Esophagus mucosa (tissue), 1 donor: ENCODE measurements at regions not wholly inside any gene's neighbourhood (a gene's known extent, or its start where the extent isn't known, plus 50 kb on each side); places are given as distances from the start of the nearest gene placed in this dataset.
A peak's percentile ranks its signal among the peaks of the same experiment; 100 is the strongest.
"Not testable (repeated sequence)": the region's sequence is repeated elsewhere in the genome, so short reads cannot be mapped to it uniquely, and the experiment has no call there.

ENCODE experiments used
- ATAC-seq: fragments of 200-7000 bp; cut with Tn5 transposase; one replicate; pipeline ENCODE4 v1.9.1; 2020
- donor health status: DM: yes; HTN: yes; CAD: no.

DNA sequence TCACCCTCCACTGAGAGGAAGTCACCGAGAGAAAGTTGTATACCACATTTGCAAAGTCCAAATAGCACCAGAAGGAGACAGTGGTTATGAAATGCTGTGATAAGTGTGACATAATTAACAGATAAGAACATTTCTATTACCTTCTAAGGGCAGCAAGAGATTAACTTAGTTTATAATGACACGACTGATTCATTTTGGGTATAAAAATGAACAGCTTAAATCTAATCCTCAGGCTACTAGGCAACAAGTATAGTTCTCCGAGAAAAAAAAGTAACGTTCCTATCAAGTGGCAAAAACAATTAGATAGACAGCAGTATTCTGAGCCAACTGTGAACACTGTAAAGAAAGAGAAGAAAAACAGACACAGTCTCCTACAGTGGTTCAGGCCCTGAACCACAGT lies 431.2 kb upstream of the GRAMD2B start:
- no peak for ATAC-seq

DNA sequence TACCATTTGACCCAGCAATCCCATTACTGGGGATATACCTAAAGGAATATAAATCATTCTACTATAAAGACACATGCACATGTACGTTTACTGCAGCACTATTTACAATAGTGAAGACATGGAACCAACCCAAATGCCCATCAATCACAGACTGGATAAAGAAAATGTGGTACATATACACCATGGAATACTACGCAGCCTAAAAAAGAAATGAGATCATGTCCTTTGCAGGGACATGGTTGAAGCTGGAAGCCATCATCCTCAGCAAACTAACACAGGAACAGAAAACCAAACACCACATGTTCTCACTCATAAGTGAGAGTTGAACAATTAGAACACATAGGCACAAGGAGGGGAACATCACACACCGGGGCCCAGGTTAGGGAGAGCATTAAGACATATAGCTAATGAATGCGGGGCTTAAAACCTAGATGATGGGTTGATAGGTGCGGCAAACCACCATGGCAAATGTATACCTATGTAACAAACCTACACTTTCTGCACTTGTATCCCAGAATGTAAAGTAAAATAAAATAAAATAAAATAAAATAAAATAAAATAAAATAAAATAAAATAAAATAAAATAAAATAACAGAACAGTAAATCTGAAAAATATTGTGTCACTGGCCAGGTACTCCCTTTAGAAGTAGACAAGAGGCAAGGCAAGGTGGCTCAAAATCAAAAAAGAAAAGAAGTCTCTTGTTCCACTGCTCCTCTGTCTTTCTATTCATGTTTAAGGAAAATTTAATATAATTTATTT lies 423.8 kb upstream of the GRAMD2B start:
- ATAC-seq, result not testable (repeated sequence)

DNA sequence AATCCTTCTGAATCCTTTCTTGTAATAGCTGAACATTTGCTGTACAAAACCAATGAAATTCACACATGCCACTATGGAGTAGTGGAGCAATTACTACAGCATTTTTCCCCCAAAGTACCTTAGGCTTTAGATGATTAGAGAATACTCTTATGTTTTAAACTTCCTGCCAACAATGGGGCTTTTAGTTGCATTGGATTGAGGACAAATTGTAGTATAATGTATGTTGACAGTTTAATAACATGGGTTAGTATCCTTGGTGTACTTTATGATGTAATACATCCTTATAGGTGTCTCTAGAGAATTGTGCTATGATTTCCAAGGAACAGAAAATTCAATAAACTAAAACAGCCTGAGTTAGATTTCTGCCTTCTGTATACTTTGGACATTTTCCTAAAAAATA lies 422.7 kb upstream of the GRAMD2B start:
- no peak for ATAC-seq

GRCh38 chr5:126002222-126002897 lies 420.8 kb upstream of the GRAMD2B start:
- ATAC-seq, result peak; percentile 53

DNA sequence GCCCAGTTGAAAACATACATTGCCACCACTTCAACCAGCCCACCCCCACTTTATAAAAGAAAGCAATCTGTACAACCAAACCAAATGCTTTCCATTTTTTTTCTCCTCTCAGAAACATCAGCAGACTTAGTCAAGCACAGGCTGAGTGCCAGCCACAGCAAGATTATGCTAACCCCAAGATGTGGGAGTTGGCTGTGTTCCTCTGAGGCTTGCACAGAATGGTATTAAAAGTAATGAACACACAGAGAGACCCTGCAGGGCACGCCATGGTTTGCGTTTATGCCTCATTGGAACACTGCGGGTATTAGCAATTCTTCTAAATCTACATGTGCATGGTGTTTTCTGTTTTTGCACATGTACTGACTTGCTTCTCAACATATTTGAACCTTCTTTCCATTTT lies 419.9 kb upstream of the GRAMD2B start:
- peak; percentile 52 for ATAC-seq

DNA sequence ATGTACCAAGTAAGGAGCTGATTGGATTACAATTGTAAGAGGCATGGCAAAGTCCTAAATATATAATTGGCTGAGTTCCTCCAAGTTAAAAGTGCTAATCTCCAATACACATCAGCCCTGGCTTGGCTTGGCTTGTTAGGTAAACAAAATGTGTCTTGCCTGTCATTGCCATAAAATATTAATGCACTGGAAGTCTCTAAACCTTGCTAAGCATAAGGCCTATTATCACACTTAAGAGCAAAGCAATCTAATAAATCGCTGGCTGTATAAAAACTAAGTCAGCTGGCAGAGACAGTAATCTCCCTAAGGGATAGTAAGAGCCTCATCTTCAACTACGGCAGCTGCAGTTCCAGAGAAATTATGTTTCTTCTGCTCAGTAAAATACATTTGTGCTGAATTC lies 418.6 kb upstream of the GRAMD2B start:
- no peak for ATAC-seq

DNA sequence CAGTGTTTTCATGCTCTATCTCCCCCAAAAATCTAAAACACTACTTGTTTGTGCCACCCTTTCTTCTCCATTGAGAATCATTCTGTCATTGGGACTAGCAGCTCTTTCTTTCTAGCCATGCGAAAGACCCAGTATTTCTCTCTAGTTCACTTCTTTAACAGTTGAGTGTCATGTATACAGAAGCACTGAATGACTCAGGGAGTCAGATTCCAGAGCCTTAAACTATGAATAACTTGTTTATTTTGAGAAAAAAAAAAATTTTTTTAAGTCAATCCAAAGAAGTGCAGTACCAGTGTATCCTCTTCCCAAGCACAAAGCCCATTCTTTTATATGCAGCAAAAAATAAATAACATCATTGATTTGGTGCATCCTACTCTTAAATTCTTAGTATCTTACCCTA lies 415.4 kb upstream of the GRAMD2B start:
- no peak for ATAC-seq

DNA sequence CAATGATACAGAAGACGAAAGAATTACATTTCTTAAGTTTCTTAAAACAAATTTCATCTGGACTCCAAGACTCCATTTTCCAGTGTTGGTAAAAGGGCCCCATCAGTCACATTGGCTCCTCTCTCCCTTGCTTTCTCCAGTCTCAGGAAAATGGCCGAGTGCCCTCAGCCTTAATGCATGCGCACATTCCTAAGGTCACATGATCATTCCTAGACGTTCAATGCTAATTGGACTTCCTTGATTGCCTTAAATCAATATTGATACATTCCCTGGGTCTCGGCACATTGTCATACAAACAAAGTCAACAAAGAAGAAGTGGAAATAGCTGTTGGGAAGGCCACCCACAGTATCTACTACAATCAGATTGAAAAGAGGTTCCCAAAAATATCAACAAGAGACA lies 413.6 kb upstream of the GRAMD2B start:
- ATAC-seq, result no peak

- ATAC-seq, result not testable (repeated sequence)
These were observed 411.7 kb upstream of the GRAMD2B start for GRCh38 chr5:126011526-126011925.

DNA sequence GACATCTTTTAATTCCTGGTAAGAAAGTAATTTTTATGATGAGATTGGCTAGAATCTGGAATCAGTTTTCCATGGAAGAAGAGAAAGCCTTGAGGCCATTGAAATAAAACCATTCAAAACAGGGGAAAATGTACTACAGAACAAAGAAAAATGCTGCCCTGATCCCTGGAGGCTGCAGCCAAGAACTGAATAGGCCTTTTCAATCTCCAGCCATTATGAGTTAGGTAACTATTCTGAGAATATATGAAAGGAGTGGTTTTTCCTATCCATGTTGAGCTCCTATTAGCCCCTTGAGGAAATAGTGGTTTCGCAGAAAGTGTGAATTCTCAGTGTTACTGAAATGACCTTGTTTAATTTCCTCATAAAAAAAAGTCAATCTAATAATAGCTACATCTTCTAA lies 408.5 kb upstream of the GRAMD2B start:
- no peak for ATAC-seq

DNA sequence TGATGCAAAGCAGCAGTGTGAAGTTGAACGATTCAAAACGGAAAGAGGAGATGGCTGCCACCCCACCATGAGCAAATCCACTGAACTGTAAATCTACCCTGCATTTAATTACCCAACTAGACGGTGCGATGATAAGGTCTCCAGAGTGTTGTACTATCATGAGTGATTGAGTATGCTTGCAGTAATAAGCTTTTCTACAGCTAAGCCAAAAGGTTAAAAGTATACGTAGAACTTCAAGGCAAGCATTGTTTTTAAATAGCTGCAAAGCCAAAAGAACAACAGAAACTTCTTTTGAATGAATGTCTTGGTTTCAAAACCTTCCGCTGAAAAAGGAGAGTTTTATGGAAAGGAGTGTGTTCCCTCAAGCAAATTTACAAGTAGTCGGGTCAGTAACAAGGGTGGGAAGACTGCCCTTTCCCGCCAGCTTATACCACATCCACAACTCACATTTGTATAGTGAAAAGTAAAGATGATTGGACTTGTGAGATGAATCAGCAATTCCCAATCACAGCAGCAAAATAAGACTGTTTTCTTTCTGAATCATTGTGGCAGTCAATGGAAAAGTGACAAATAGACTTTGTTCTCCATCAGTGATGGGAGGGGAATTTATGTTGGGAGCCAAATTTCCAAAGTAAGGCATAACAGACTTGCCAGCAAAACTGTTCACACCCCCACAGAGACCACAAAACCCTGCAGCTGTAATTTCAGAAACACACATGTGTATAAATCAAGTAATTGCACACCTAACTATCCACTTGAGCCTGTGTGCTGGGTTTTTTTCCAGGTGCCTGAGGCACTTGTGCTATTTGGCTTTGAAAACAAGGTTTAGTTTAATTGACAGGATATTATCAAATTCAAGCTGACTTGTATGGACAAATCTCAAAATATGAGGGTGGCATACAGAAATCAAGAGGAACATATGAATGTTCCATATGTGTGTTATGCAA lies 407.7 kb upstream of the GRAMD2B start:
- no peak for ATAC-seq

GRCh38 chr5:126016256-126016655 lies 407.0 kb upstream of the GRAMD2B start:
- ATAC-seq, result no peak

GRCh38 chr5:126017096-126017495 lies 406.1 kb upstream of the GRAMD2B start:
- no peak for ATAC-seq

- no peak for ATAC-seq
These were observed 402.4 kb upstream of the GRAMD2B start for GRCh38 chr5:126020770-126021169.

DNA sequence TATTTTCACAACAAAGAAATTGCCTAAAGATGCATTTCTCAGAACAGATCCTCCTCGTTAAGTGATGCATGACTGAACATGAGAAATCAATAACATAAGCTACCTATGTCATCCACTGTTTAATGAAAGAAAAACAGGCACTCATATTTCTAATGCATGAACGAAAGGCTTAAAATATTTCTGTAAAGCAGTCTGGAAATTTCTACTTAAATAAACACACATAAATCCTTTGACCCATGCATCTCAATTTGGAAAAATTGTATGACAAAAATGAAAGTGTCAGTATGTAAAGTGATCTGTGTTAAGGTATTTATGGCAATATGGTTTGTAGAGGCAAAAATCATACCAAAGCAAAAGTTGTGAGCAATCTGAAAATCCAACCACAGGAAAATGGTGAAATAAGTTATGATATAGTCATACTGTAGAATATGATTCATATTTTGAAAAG lies 399.2 kb upstream of the GRAMD2B start:
- no peak for ATAC-seq

GRCh38 chr5:126027149-126027548 lies 396.1 kb upstream of the GRAMD2B start:
- no peak for ATAC-seq

DNA sequence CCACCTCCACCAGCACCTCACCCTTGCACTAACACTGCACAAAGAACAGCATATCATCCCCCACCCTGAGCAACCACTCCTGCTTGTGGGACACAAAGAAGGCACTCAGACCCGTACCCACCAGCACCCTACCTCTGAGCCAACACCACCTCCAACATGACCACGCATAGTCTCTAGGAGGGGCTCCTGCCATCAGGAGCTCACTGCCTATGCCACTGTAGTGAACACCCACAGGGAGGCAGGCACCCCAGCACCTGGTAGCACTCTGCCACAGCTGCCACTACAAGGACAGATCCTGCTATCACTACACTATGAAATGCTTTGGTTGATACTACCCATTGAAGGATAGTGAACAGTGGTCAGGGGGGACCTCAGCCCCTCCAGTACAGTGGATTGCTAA lies 395.6 kb upstream of the GRAMD2B start:
- no peak for ATAC-seq

DNA sequence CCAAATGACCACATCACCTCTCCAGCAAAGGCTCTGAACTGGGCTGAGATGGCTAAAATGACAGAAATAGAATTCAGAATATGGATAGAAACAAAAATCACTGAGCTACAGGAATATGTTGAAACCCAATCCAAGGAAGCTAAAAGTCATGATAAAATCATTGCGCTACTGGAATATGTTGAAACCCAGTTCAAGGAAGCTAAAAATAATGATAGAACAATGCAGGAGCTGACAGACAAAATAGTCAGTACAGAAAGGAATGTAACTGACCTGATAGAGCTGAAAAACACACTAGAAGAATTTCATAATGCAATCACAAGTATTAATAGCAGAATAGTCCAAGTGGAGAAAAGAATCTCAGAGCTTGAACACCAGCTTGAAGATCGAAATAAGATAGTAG lies 394.9 kb upstream of the GRAMD2B start:
- ATAC-seq, result no peak

GRCh38 chr5:126029282-126029681 lies 393.9 kb upstream of the GRAMD2B start:
- not testable (repeated sequence) for ATAC-seq

- ATAC-seq, result no peak
These were observed 392.5 kb upstream of the GRAMD2B start for GRCh38 chr5:126030698-126031097.

GRCh38 chr5:126031989-126032716 lies 391.1 kb upstream of the GRAMD2B start:
- peak; percentile 46 for ATAC-seq

DNA sequence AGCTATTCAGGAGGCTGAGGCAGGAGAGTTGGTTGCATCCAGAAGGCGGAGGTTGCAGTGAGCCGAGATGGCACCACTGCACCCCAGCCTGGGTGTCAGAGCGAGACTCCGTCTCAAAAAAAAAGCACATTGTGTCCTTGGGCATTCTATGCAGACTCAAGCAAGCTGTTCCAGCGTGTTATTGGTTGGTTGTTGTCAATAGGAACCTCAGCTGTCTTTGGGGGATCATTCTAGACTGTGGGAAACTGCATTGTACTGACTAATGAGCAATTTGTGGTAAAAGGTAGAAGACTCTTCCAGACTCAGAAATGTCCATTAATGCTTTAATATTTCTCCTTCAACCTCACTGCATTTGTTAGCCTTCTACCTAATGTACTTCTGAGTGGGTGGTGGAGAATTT lies 379.5 kb upstream of the GRAMD2B start:
- ATAC-seq, result no peak
